ENCODE measurements at regions not wholly inside any gene's neighbourhood (a gene's known extent, or its start where the extent isn't known, plus 50 kb on each side); places are given as distances from the start of the nearest gene placed in this dataset.
"Not testable (repeated sequence)": the region's sequence is repeated elsewhere in the genome, so short reads cannot be mapped to it uniquely, and the experiment has no call there.

DNA sequence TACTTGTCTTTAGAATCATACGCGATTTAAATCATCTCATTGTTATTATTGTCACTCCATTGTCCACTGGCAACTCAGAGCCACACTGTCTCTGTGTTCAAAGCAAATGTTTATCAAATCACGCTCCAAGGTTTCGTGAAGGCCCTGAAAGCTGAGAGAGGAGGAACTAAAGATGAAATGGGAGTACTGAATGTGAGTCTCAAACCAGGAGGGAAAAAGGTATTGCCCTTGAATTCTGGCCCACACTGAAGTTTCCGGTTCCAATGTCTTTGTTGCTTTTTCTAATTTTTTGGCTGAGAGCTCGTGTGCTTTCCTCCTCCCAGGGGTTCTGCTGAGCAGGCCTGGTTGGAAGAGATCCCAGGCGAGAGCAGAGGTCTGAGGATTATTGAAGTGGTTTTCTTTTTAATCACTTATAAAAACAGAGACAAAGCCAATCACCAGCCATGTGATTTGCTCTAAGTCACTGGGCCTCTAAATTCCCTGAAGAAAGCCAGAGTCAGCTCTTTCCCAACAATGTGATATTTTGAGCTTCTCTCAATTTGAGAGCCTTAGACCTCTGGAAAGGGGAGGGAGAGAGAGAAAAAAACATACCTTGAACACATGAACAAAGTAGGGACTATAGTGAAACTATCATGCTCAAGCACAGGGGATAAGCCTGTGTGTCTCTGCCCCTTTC lies 420.8 kb upstream of the GRAMD2B start:
- no peak for DNase-seq

DNA sequence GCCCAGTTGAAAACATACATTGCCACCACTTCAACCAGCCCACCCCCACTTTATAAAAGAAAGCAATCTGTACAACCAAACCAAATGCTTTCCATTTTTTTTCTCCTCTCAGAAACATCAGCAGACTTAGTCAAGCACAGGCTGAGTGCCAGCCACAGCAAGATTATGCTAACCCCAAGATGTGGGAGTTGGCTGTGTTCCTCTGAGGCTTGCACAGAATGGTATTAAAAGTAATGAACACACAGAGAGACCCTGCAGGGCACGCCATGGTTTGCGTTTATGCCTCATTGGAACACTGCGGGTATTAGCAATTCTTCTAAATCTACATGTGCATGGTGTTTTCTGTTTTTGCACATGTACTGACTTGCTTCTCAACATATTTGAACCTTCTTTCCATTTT lies 419.9 kb upstream of the GRAMD2B start:
- no peak for DNase-seq

DNA sequence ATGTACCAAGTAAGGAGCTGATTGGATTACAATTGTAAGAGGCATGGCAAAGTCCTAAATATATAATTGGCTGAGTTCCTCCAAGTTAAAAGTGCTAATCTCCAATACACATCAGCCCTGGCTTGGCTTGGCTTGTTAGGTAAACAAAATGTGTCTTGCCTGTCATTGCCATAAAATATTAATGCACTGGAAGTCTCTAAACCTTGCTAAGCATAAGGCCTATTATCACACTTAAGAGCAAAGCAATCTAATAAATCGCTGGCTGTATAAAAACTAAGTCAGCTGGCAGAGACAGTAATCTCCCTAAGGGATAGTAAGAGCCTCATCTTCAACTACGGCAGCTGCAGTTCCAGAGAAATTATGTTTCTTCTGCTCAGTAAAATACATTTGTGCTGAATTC lies 418.6 kb upstream of the GRAMD2B start:
- DNase-seq: no peak

DNA sequence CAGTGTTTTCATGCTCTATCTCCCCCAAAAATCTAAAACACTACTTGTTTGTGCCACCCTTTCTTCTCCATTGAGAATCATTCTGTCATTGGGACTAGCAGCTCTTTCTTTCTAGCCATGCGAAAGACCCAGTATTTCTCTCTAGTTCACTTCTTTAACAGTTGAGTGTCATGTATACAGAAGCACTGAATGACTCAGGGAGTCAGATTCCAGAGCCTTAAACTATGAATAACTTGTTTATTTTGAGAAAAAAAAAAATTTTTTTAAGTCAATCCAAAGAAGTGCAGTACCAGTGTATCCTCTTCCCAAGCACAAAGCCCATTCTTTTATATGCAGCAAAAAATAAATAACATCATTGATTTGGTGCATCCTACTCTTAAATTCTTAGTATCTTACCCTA lies 415.4 kb upstream of the GRAMD2B start:
- DNase-seq: no peak

DNA sequence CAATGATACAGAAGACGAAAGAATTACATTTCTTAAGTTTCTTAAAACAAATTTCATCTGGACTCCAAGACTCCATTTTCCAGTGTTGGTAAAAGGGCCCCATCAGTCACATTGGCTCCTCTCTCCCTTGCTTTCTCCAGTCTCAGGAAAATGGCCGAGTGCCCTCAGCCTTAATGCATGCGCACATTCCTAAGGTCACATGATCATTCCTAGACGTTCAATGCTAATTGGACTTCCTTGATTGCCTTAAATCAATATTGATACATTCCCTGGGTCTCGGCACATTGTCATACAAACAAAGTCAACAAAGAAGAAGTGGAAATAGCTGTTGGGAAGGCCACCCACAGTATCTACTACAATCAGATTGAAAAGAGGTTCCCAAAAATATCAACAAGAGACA lies 413.6 kb upstream of the GRAMD2B start:
- DNase-seq: no peak

DNA sequence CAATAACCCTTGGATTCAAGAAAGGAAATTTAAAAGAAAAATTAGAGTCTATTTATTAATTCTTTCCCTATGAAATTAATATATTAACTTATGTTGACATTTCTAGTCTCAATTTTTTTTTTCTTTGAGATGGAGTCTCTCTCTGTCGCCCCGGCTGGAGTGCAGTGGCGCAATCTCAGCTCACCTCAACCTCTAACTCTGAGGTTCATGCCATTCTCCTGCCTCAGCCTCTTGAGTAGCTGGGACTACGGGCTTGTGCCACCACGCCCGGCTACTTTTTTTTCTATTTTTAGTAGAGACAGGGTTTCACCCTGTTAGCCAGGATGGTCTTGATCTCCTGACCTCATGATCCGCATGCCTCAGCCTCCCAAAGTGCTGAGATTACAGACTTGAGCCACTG lies 411.7 kb upstream of the GRAMD2B start:
- DNase-seq: not testable (repeated sequence)

DNA sequence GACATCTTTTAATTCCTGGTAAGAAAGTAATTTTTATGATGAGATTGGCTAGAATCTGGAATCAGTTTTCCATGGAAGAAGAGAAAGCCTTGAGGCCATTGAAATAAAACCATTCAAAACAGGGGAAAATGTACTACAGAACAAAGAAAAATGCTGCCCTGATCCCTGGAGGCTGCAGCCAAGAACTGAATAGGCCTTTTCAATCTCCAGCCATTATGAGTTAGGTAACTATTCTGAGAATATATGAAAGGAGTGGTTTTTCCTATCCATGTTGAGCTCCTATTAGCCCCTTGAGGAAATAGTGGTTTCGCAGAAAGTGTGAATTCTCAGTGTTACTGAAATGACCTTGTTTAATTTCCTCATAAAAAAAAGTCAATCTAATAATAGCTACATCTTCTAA lies 408.5 kb upstream of the GRAMD2B start:
- DNase-seq: no peak

DNA sequence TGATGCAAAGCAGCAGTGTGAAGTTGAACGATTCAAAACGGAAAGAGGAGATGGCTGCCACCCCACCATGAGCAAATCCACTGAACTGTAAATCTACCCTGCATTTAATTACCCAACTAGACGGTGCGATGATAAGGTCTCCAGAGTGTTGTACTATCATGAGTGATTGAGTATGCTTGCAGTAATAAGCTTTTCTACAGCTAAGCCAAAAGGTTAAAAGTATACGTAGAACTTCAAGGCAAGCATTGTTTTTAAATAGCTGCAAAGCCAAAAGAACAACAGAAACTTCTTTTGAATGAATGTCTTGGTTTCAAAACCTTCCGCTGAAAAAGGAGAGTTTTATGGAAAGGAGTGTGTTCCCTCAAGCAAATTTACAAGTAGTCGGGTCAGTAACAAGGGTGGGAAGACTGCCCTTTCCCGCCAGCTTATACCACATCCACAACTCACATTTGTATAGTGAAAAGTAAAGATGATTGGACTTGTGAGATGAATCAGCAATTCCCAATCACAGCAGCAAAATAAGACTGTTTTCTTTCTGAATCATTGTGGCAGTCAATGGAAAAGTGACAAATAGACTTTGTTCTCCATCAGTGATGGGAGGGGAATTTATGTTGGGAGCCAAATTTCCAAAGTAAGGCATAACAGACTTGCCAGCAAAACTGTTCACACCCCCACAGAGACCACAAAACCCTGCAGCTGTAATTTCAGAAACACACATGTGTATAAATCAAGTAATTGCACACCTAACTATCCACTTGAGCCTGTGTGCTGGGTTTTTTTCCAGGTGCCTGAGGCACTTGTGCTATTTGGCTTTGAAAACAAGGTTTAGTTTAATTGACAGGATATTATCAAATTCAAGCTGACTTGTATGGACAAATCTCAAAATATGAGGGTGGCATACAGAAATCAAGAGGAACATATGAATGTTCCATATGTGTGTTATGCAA lies 407.7 kb upstream of the GRAMD2B start:
- DNase-seq: no peak

DNA sequence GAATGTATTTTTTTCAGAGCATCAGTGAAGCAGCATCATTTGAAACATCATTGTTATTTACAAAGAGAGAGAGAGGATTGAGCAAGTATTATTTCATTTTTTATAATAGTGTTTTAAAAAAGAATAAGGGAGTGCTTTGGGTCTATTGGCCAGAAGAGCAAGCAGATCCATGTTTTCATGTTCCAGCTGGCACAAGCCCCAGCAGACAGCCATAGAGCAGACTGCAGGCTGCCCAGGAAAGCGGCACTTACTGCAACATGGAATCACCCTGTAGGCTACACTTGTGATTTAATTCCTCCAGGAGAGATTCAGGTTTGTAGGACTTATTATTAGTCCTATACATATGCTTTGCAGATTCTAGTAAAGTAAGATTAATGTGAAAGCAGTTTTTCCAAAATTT lies 407.0 kb upstream of the GRAMD2B start:
- no peak for DNase-seq

DNA sequence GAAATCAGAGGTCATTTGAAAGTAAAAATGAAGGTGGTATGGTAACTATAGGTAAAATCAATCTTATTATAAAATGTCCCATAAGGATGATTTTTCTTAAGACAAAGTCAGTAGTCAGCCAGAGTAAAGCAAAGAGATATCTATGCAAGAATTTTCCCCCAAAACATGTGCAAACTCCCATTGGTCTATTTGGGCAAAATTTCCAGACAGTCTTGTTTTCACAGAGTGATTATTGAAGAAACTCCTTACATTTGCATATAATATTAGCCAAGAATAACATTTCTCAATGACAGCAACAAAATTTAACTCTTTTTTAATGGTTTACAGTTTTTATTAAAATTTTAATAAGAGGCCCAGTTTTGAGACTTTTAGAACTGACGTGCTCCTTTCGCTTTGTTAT lies 406.1 kb upstream of the GRAMD2B start:
- DNase-seq: no peak

DNA sequence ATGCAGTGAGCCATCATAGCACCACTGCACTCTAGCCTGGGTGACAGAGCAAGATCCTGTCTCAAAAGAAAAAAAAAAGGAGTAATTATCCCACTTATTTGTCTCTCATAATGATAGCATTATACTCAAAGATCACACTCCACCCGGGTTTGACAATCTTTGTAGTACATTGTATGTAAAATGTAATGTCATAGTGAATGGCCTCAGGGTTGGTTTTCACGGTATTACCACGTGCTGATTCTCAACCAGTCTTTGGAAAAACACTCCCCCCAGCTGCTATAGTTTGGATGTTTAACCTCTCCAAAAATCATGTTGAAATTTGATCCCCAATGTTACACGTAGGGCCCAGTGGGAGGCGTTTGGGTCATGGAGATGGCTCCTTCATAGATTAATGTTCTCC lies 402.4 kb upstream of the GRAMD2B start:
- no peak for DNase-seq

DNA sequence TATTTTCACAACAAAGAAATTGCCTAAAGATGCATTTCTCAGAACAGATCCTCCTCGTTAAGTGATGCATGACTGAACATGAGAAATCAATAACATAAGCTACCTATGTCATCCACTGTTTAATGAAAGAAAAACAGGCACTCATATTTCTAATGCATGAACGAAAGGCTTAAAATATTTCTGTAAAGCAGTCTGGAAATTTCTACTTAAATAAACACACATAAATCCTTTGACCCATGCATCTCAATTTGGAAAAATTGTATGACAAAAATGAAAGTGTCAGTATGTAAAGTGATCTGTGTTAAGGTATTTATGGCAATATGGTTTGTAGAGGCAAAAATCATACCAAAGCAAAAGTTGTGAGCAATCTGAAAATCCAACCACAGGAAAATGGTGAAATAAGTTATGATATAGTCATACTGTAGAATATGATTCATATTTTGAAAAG lies 399.2 kb upstream of the GRAMD2B start:
- no peak for DNase-seq

DNA sequence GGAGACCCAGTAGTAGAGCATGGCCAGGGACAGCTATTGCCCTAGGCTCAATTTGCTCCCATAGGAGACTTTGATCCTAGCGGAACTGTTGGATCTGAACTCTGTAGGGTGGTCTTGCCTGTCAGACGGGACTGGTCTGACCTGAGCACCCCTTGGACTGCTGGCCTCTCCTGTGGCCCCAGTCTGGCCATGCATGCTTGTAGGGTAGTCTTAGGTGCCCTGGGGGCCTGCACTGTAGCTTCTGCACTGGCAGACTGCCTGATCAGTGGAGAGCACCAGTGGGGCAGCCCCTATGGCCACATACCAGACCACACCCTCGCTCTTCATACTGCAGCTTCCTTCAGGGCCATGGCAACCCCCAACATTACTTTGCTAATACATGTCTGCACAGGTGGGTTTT lies 396.1 kb upstream of the GRAMD2B start:
- no peak for DNase-seq

DNA sequence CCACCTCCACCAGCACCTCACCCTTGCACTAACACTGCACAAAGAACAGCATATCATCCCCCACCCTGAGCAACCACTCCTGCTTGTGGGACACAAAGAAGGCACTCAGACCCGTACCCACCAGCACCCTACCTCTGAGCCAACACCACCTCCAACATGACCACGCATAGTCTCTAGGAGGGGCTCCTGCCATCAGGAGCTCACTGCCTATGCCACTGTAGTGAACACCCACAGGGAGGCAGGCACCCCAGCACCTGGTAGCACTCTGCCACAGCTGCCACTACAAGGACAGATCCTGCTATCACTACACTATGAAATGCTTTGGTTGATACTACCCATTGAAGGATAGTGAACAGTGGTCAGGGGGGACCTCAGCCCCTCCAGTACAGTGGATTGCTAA lies 395.6 kb upstream of the GRAMD2B start:
- DNase-seq: no peak

DNA sequence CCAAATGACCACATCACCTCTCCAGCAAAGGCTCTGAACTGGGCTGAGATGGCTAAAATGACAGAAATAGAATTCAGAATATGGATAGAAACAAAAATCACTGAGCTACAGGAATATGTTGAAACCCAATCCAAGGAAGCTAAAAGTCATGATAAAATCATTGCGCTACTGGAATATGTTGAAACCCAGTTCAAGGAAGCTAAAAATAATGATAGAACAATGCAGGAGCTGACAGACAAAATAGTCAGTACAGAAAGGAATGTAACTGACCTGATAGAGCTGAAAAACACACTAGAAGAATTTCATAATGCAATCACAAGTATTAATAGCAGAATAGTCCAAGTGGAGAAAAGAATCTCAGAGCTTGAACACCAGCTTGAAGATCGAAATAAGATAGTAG lies 394.9 kb upstream of the GRAMD2B start:
- no peak for DNase-seq

DNA sequence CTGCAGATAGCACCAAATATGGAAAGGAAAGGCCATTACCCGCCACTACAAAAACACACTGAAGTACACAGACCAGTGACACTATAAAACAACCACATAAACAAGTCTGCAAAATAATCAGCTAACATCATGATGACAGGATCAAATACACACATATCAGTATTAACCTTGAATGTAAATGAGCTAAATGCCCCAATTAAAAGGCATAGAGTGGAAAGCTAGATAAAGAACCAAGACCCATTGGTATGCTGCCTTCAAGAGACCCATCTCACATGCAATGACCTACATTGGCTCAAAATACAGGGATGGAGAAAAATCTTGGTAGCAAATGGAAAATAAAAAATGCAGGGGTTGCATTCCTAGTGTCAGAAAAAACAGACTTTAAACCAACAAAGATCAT lies 393.9 kb upstream of the GRAMD2B start:
- DNase-seq: not testable (repeated sequence)

DNA sequence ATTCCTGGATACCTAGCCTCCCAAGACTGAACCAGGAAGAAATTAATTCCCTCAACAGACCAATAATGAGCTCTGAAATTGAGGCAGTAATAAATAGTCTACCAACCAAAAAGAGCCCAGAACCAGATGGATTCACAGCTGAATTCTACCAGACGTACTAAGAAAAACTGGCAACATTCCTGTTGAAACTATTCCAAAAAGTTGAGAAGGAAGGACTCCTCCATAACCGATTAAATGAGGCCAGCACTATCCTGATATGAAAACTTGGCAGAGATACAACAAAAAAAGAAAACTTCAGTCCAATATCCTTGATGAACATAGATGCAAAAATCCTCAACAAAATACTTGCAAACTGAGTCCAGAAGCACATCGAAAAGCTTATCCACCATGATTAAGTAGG lies 392.5 kb upstream of the GRAMD2B start:
- no peak for DNase-seq

DNA sequence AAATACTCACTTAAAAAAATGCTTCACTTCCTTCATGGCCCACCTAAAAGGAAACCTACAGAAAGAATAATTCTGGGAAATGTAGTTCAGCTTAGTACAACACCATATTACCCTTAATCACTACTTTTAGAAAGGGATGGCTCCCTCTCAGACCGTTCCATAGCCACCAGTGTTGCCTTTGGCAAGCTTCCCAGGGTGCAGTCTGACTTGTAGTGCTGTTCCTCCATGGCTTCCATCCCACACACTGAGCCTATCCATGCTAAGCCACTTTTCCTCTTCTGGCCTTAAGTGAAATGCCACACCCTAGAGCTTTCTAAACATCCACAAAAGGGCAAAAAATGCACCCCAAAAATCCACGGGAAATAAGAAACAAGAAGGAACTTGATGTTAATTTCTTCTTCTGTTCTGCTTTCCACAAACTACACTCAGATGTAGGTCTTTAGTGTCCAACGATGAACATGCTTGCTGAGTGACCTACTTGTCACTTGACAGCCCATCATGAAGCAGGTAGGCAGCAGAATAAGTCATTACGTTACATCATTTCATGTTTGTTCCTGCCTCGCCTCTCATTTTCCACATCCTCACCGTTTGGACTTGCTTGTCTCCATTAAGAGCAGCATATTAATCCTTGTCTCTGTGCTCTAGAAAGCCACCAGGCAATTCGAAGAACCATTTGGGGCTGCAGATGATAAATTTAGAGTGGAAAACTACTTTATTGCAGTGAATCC lies 391.1 kb upstream of the GRAMD2B start:
- no peak for DNase-seq

DNA sequence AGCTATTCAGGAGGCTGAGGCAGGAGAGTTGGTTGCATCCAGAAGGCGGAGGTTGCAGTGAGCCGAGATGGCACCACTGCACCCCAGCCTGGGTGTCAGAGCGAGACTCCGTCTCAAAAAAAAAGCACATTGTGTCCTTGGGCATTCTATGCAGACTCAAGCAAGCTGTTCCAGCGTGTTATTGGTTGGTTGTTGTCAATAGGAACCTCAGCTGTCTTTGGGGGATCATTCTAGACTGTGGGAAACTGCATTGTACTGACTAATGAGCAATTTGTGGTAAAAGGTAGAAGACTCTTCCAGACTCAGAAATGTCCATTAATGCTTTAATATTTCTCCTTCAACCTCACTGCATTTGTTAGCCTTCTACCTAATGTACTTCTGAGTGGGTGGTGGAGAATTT lies 379.5 kb upstream of the GRAMD2B start:
- no peak for DNase-seq

DNA sequence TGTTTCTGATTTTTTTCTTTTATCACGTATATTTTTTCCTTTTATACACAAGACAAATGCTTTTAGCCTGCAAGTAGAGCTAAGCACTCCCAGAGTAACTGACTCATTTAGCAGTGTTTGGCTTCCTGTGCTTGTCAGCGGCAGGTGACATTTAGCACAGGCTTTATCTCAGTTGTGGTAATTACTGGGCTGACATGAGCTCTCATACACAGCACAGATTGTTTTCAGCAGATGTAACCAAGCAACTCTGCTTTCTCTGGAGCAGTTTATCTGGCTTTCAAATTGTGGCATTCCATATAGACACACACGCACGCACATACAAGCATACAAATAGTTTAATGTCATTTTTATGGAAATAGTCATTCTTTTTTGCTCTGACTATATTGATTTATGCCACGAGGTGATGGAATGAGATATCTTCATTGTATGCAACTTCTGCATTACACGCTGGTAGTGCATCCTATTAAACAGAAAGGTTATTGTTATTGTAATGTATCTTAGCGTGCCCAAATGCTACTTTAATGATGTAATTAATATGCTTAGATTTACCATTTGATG lies 379.0 kb upstream of the GRAMD2B start:
- no peak for DNase-seq

DNA sequence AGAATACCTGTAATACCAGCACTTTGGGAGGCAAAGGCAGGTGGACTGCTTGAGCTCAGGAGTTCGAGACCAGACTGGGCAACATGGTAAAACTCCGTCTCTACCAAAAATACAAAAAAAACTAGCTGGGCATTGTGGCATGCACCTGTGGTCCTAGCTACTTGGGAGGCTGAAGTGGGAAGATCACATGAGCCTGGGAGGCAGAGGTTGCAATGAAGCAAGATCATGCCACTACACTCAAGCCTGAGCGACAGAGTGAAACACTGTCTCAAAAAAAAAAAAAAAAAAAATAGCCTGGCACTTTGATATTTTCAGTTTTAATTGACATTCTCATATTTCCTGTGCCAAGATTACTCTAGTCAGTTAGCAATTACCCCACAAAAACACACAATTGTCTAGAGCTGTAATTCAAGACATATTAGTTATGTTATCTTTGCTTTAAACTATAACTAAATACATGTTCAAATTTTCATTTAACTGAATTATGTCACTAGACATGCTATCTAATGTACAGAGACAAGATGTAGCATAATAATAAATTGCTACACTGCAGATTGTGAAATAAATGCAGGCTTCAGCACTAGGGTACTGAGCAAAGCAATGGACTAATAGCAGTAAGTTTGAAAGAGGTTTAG lies 378.2 kb upstream of the GRAMD2B start:
- no peak for DNase-seq

DNA sequence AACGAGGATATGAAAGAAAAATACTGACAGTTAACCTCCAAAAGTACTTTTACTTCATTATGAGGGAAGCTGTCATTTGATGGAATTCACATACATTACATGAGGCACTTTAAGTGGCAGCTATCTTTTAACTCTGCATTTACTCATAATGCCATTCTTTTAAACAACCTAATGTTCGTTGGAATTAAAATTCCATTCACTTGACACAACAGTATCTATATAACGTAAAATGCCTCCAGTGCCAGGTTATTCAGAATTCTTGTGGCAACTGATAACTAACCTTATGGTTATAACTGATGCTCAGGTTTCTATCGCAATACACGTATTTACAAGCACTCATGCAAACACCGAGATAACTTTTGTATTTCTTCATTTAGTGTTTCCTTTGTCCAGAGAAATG lies 376.9 kb upstream of the GRAMD2B start:
- DNase-seq: no peak

Data from KG1 (cell line).